Keratinocyte (primary cell): ENCODE measurements at regions not wholly inside any gene's neighbourhood (a gene's known extent, or its start where the extent isn't known, plus 50 kb on each side); places are given as distances from the start of the nearest gene placed in this dataset.

Experiments
- DNase-seq: peaks from one replicate; pipeline ENCODE4 v3.0.0-alpha.2; 2011; ENCODE audit warnings: low read depth, missing footprints, low spot score
- FAIRE-seq: peaks from 2 replicates; lab custom pipeline; 2011; peaks lifted over from hg19 to GRCh38; lab: Jason Lieb, UNC
- H2AFZ ChIP-seq: 2 replicates; pipeline ENCODE4 v1.6.0; 2012; ENCODE audit warnings: low read length, control low read depth, inconsistent platforms; ENCODE audit not compliant: control insufficient read depth
- H3K27ac ChIP-seq: 2 replicates; pipeline ENCODE4 v1.5.1; 2011; ENCODE audit warnings: low read length; ENCODE audit not compliant: control insufficient read depth, insufficient read depth
- H3K27me3 ChIP-seq: 3 replicates; pipeline ENCODE4 v1.6.0; 2011; ENCODE audit warnings: low read length; ENCODE audit not compliant: control insufficient read depth, insufficient read depth; ENCODE audit errors: extremely low read depth
- H3K36me3 ChIP-seq, 2 experiments: 2 replicates in 1 of 2; 3 replicates in 1 of 2; pipeline ENCODE4 v1.5.1; 2011; ENCODE audit warnings: low read length in 2 of 2, mild to moderate bottlenecking in 1 of 2; ENCODE audit not compliant: control insufficient read depth in 2 of 2, insufficient read depth in 2 of 2; ENCODE audit errors: extremely low read depth in 1 of 2
- H3K4me1 ChIP-seq: 3 replicates; pipeline ENCODE4 v1.5.1; 2011; ENCODE audit warnings: low read length; ENCODE audit not compliant: control insufficient read depth, insufficient read depth; ENCODE audit errors: extremely low read depth
- H3K4me2 ChIP-seq: 3 replicates; pipeline ENCODE4 v1.6.0; 2011; ENCODE audit warnings: low read depth, low read length; ENCODE audit not compliant: control insufficient read depth, insufficient read depth; ENCODE audit errors: extremely low read depth
- H3K4me3 ChIP-seq, 3 experiments: fragments of 200-600 bp in 1 of 3; sonication (generic) in 1 of 3; 2 replicates in 2 of 3; 3 replicates in 1 of 3; pipeline ENCODE4 v1.5.1; 2011 to 2016; ENCODE audit warnings: low read length in 3 of 3, mild to moderate bottlenecking in 3 of 3, control low read depth in 2 of 3, inconsistent platforms in 1 of 3, low read depth in 1 of 3, mixed read lengths in 1 of 3, mixed run types in 1 of 3, moderate library complexity in 1 of 3; ENCODE audit not compliant: control insufficient read depth in 2 of 3, insufficient read depth in 2 of 3; ENCODE audit errors: extremely low read depth in 1 of 3
- H3K79me2 ChIP-seq: 2 replicates; pipeline ENCODE4 v1.6.0; 2012; ENCODE audit warnings: low read length; ENCODE audit not compliant: control insufficient read depth, insufficient read depth
- H3K9ac ChIP-seq: 3 replicates; pipeline ENCODE4 v1.6.0; 2011; ENCODE audit warnings: low read length; ENCODE audit not compliant: control insufficient read depth, insufficient read depth; ENCODE audit errors: extremely low read depth
- H3K9me1 ChIP-seq: 3 replicates; pipeline ENCODE4 v1.6.0; 2011; ENCODE audit warnings: low read length; ENCODE audit not compliant: control insufficient read depth, insufficient read depth; ENCODE audit errors: extremely low read depth
- H3K9me3 ChIP-seq: 2 replicates; pipeline ENCODE4 v1.5.1; 2012; ENCODE audit warnings: low read depth, low read length; ENCODE audit not compliant: control insufficient read depth
- H4K20me1 ChIP-seq: 3 replicates; pipeline ENCODE4 v1.6.0; 2011; ENCODE audit warnings: low read length; ENCODE audit not compliant: control insufficient read depth, insufficient read depth; ENCODE audit errors: extremely low read depth
- EZH2 ChIP-seq: IDR thresholded peaks from one replicate; pipeline ENCODE4 v1.6.1; 2012; ENCODE audit warnings: inconsistent platforms, mild to moderate bottlenecking, low read length, moderate library complexity
- dilution Hi-C: fragments of 300-500 bp; cut with MboI; formaldehyde crosslinking; loops from one replicate; pipeline ENCODE4 v1.7.0; 2020; ENCODE audit warnings: low sequenced_read_pairs; ENCODE audit not compliant: extremely low pct_ligation_motif_present
- TF ChIP-seq, protein P1 (sequence below), 3 experiments: IDR thresholded peaks in 1 of 3; conservative IDR thresholded peaks in 1 of 3; optimal IDR thresholded peaks in 1 of 3; 2 replicates in 2 of 3; 3 replicates in 1 of 3; pipeline versions ENCODE3 to v1.5.1; 2011; ENCODE audit warnings: low read length in 3 of 3, mild to moderate bottlenecking in 3 of 3, moderate library complexity in 2 of 3, control low read depth in 1 of 3, inconsistent platforms in 1 of 3; ENCODE audit not compliant: insufficient read depth in 2 of 3; ENCODE audit errors: extremely low read depth in 1 of 3

DNA sequence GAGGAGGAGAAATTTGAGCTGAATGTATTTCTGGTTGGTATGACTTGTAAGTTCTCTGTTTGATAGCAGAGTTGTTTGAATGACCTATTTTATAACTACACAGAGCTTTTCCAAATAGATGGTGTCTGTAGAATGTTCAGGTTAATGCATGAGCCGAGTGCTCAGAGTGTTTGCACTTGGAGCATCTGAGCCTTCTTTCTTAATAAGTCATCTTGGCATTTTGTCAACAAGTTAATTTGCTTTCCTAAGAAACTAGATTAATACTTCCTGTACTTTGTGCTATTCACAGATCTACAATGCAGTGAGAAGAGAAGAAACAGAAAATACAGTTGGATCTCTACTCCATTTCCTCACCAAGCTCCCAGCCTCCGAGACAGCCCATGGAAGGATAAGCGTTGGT is 138.2 kb downstream of the PLCE1 start:
- Histone ChIP-seq H3K4me1 (no peaks in the 10 kb centered on the region), H3K4me2 (no peak overlapping the region), H3K9me3 (no peaks in the 10 kb centered on the region), H3K79me2 (no peaks in the 10 kb centered on the region), H3K27ac (no peak overlapping the region), H3K9ac (no peak overlapping the region), H3K36me3 (no peaks in the 10 kb centered on the region), H2AFZ (no peak overlapping the region), H3K27me3 (no peaks in the 10 kb centered on the region), H4K20me1 (no peaks in the 10 kb centered on the region), H3K9me1 (no peaks in the 10 kb centered on the region), H3K4me3 (no peak overlapping the region)
- TF ChIP-seq, protein P1, sequence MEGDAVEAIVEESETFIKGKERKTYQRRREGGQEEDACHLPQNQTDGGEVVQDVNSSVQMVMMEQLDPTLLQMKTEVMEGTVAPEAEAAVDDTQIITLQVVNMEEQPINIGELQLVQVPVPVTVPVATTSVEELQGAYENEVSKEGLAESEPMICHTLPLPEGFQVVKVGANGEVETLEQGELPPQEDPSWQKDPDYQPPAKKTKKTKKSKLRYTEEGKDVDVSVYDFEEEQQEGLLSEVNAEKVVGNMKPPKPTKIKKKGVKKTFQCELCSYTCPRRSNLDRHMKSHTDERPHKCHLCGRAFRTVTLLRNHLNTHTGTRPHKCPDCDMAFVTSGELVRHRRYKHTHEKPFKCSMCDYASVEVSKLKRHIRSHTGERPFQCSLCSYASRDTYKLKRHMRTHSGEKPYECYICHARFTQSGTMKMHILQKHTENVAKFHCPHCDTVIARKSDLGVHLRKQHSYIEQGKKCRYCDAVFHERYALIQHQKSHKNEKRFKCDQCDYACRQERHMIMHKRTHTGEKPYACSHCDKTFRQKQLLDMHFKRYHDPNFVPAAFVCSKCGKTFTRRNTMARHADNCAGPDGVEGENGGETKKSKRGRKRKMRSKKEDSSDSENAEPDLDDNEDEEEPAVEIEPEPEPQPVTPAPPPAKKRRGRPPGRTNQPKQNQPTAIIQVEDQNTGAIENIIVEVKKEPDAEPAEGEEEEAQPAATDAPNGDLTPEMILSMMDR (optimal IDR thresholded peaks at IDR 0.05 in 1 of 3, IDR thresholded peaks at IDR 0.05 in 1 of 3, conservative IDR thresholded peaks at IDR 0.05 in 1 of 3; ENCODE audit: extremely low read depth in 1 of 3, insufficient read depth in 2 of 3, low read length in 3 of 3): no peak
- no peak for TF ChIP-seq EZH2
- no peak for DNase-seq
- FAIRE-seq: no peak
- dilution Hi-C loops: no loop called here

DNA sequence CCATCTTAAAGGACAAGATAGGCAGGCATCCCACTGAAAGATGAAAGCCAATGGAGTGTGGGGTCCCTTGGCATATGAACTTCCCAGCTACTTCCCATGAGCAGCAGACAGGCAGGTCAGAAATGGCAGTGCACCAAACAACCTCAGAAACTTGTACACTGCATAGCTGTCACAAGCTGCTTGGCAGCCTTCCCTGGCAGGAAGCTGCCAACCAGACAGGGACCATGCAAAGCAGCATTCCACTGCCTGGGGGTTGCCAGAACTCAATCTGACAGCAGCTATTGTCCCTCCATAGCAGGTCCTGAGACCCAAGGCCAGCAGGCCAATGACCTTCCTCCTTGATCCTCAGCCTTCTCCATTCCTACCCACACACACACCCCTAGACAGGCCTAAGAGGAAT is 139.5 kb downstream of the PLCE1 start:
- DNase-seq: no peak
- no peak overlapping the region for H3K4me2 ChIP-seq
- TF ChIP-seq EZH2: no peak
- TF ChIP-seq, protein P1 (optimal IDR thresholded peaks at IDR 0.05 in 1 of 3, IDR thresholded peaks at IDR 0.05 in 1 of 3, conservative IDR thresholded peaks at IDR 0.05 in 1 of 3; ENCODE audit: extremely low read depth in 1 of 3, insufficient read depth in 2 of 3, low read length in 3 of 3): no peak
- dilution Hi-C loops: no loop called here
- H3K4me3 ChIP-seq: no peak overlapping the region
- H3K9me3 ChIP-seq: no peaks in the 10 kb centered on the region
- H3K9me1 ChIP-seq: no peaks in the 10 kb centered on the region
- H2AFZ ChIP-seq: no peak overlapping the region
- no peaks in the 10 kb centered on the region for H3K4me1 ChIP-seq
- no peak overlapping the region for H3K27ac ChIP-seq
- no peak overlapping the region for H3K9ac ChIP-seq
- H3K27me3 ChIP-seq: no peaks in the 10 kb centered on the region
- no peaks in the 10 kb centered on the region for H4K20me1 ChIP-seq
- H3K36me3 ChIP-seq: no peaks in the 10 kb centered on the region
- H3K79me2 ChIP-seq: no peaks in the 10 kb centered on the region
- FAIRE-seq: no peak
